ENCODE measurements at regions not wholly inside any gene's neighbourhood (a gene's known extent, or its start where the extent isn't known, plus 50 kb on each side); places are given as distances from the start of the nearest gene placed in this dataset.

DNA sequence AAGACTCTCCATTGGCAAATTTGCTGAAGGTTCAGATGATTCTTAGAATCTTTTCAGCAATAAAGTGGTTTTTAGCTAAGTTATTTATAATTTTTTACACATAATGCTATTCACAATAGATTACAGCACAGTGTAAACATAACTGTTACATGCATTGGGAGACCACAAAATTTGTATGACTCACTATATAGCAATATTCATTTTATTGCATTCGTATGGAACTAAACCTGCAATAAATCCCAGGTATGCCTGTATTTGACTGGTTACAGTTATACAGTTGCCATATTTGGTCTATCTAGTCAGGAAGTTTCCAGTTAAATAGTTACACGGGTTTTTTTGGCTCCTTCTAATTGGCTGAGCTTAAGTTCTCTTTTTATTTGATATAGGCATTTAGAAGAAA is 220.8 kb downstream of the MRPS30 start:
- Histone ChIP-seq H3K36me3 (ENCODE audit: insufficient read depth, low read length) (no peaks in the 10 kb centered on the region), H3K4me3 (ENCODE audit: low read length) (no peak overlapping the region), H3K4me1 (ENCODE audit: insufficient read depth, low read length) (no peaks in the 10 kb centered on the region), H2AFZ (ENCODE audit: low read depth, low read length) (no peak overlapping the region), H3K9me3 (ENCODE audit: low read length) (no peaks in the 10 kb centered on the region), H3K27me3 (ENCODE audit: insufficient read depth, low read length) (no peaks in the 10 kb centered on the region)

- no peak overlapping the region for H3K4me3 ChIP-seq (ENCODE audit: low read length)
- no peak overlapping the region for H2AFZ ChIP-seq (ENCODE audit: low read depth, low read length)
- no peaks in the 10 kb centered on the region for H3K9me3 ChIP-seq (ENCODE audit: low read length)
- no peaks in the 10 kb centered on the region for H3K36me3 ChIP-seq (ENCODE audit: insufficient read depth, low read length)
- H3K27me3 ChIP-seq (ENCODE audit: insufficient read depth, low read length), result no peaks in the 10 kb centered on the region
- no peaks in the 10 kb centered on the region for H3K4me1 ChIP-seq (ENCODE audit: insufficient read depth, low read length)
These were observed 227.2 kb downstream of the MRPS30 start for GRCh38 chr5:45035991-45036390.

DNA sequence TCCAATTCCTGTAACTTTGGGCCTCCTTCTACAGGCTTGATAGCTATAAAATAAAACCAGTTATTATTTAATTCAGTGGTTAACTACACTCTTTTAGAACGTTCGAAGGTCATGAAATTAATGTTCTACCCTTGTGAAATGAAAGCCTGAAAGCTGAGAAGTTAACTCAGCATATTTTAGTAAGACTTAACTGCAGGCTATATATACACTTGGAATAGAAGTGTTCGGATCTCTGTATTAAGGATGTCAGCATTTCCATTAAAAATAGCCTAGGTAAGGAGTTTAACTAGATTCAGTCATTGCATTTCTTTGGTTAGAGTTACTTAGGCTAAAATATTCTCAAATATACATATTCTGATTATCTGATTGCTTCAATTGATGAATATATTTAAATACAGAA is 229.2 kb downstream of the MRPS30 start:
- H2AFZ ChIP-seq (ENCODE audit: low read depth, low read length), result no peak overlapping the region
- H3K36me3 ChIP-seq (ENCODE audit: insufficient read depth, low read length), result no peaks in the 10 kb centered on the region
- no peaks in the 10 kb centered on the region for H3K9me3 ChIP-seq (ENCODE audit: low read length)
- H3K27me3 ChIP-seq (ENCODE audit: insufficient read depth, low read length), result no peaks in the 10 kb centered on the region
- H3K4me1 ChIP-seq (ENCODE audit: insufficient read depth, low read length), result no peaks in the 10 kb centered on the region
- H3K4me3 ChIP-seq (ENCODE audit: low read length), result no peak overlapping the region

DNA sequence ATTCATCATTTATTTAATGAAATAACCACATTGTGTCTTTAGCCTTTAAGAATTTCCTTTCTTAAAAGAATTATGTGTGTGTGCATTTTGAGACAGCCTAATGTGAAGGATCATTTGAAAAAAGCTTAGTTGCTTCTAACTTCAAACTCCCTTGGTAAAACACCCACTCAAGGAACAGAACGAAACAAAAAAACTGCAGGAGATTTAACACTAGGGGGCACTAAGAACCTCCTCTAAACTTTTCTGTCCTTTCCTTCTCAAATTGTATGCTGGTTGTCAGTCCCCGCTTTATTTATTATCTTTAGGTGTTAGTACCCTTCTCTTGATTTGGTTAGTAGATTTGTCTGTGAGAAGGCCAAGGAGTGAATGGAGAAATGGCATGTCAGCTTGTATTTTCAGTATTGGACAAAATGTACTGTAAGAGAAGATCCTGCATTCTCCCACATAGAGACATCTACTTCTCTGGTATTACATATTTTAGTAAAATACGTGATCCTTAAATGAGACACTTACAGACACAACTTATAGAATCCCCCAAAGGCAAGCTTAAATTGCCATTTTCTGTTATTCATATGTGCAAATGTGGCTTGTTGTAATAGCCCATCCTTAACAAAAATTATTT is 229.7 kb downstream of the MRPS30 start:
- no peaks in the 10 kb centered on the region for H3K27me3 ChIP-seq (ENCODE audit: insufficient read depth, low read length)
- H3K4me3 ChIP-seq (ENCODE audit: low read length), result no peak overlapping the region
- H3K9me3 ChIP-seq (ENCODE audit: low read length), result no peaks in the 10 kb centered on the region
- H2AFZ ChIP-seq (ENCODE audit: low read depth, low read length), result no peak overlapping the region
- no peaks in the 10 kb centered on the region for H3K36me3 ChIP-seq (ENCODE audit: insufficient read depth, low read length)
- no peaks in the 10 kb centered on the region for H3K4me1 ChIP-seq (ENCODE audit: insufficient read depth, low read length)

GRCh38 chr5:45042283-45042682 is 233.5 kb downstream of the MRPS30 start:
- Histone ChIP-seq H3K27me3 (ENCODE audit: insufficient read depth, low read length) (no peaks in the 10 kb centered on the region), H3K4me1 (ENCODE audit: insufficient read depth, low read length) (no peaks in the 10 kb centered on the region), H2AFZ (ENCODE audit: low read depth, low read length) (no peak overlapping the region), H3K36me3 (ENCODE audit: insufficient read depth, low read length) (no peaks in the 10 kb centered on the region), H3K9me3 (ENCODE audit: low read length) (no peaks in the 10 kb centered on the region), H3K4me3 (ENCODE audit: low read length) (no peak overlapping the region)

- Histone ChIP-seq H3K4me1 (ENCODE audit: insufficient read depth, low read length) (no peaks in the 10 kb centered on the region), H3K9me3 (ENCODE audit: low read length) (no peaks in the 10 kb centered on the region), H3K4me3 (ENCODE audit: low read length) (no peak overlapping the region), H3K36me3 (ENCODE audit: insufficient read depth, low read length) (no peaks in the 10 kb centered on the region), H2AFZ (ENCODE audit: low read depth, low read length) (no peak overlapping the region), H3K27me3 (ENCODE audit: insufficient read depth, low read length) (no peaks in the 10 kb centered on the region)
These were observed 248.8 kb downstream of the MRPS30 start for GRCh38 chr5:45057564-45057963.

DNA sequence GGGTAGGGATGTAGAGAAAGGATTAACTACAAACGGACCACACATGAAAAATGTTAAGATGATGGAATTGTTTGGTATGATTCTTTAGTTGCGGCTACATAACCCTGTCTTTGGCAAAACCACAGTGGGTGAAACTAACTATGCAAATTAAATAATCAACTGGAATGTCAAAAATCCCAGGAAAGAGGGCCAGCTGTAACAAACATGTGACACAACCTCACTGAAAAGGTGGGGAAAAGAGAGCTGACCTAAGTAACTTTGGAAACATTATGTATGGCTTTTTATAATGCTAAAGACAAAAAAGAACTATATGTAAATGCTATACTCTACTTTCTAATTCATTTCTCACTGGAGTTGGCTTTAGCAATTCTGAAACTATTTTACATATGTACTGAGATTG is 252.0 kb downstream of the MRPS30 start:
- H3K36me3 ChIP-seq (ENCODE audit: insufficient read depth, low read length), result no peaks in the 10 kb centered on the region
- H2AFZ ChIP-seq (ENCODE audit: low read depth, low read length), result no peak overlapping the region
- H3K4me1 ChIP-seq (ENCODE audit: insufficient read depth, low read length), result no peaks in the 10 kb centered on the region
- H3K9me3 ChIP-seq (ENCODE audit: low read length), result no peaks in the 10 kb centered on the region
- no peaks in the 10 kb centered on the region for H3K27me3 ChIP-seq (ENCODE audit: insufficient read depth, low read length)
- no peak overlapping the region for H3K4me3 ChIP-seq (ENCODE audit: low read length)

- no peak overlapping the region for H3K4me3 ChIP-seq (ENCODE audit: low read length)
- no peak overlapping the region for H2AFZ ChIP-seq (ENCODE audit: low read depth, low read length)
- H3K27me3 ChIP-seq (ENCODE audit: insufficient read depth, low read length), result no peaks in the 10 kb centered on the region
- no peaks in the 10 kb centered on the region for H3K36me3 ChIP-seq (ENCODE audit: insufficient read depth, low read length)
- H3K9me3 ChIP-seq (ENCODE audit: low read length), result no peaks in the 10 kb centered on the region
- H3K4me1 ChIP-seq (ENCODE audit: insufficient read depth, low read length), result no peaks in the 10 kb centered on the region
These were observed 253.3 kb downstream of the MRPS30 start for GRCh38 chr5:45062044-45062443.

GRCh38 chr5:45081082-45081481 is 272.3 kb downstream of the MRPS30 start:
- Histone ChIP-seq H3K4me3 (ENCODE audit: low read length) (no peak overlapping the region), H3K4me1 (ENCODE audit: insufficient read depth, low read length) (no peaks in the 10 kb centered on the region), H3K9me3 (ENCODE audit: low read length) (no peaks in the 10 kb centered on the region), H3K36me3 (ENCODE audit: insufficient read depth, low read length) (no peaks in the 10 kb centered on the region), H3K27me3 (ENCODE audit: insufficient read depth, low read length) (no peaks in the 10 kb centered on the region), H2AFZ (ENCODE audit: low read depth, low read length) (no peak overlapping the region)

- no peaks in the 10 kb centered on the region for H3K36me3 ChIP-seq (ENCODE audit: insufficient read depth, low read length)
- H3K4me3 ChIP-seq (ENCODE audit: low read length), result no peak overlapping the region
- no peaks in the 10 kb centered on the region for H3K27me3 ChIP-seq (ENCODE audit: insufficient read depth, low read length)
- H2AFZ ChIP-seq (ENCODE audit: low read depth, low read length), result no peak overlapping the region
- no peaks in the 10 kb centered on the region for H3K9me3 ChIP-seq (ENCODE audit: low read length)
- no peaks in the 10 kb centered on the region for H3K4me1 ChIP-seq (ENCODE audit: insufficient read depth, low read length)
These were observed 281.1 kb downstream of the MRPS30 start for GRCh38 chr5:45089870-45090269.

- H3K36me3 ChIP-seq (ENCODE audit: insufficient read depth, low read length), result no peaks in the 10 kb centered on the region
- no peaks in the 10 kb centered on the region for H3K27me3 ChIP-seq (ENCODE audit: insufficient read depth, low read length)
- no peak overlapping the region for H3K4me3 ChIP-seq (ENCODE audit: low read length)
- H3K9me3 ChIP-seq (ENCODE audit: low read length), result no peaks in the 10 kb centered on the region
- H2AFZ ChIP-seq (ENCODE audit: low read depth, low read length), result no peak overlapping the region
- no peaks in the 10 kb centered on the region for H3K4me1 ChIP-seq (ENCODE audit: insufficient read depth, low read length)
These were observed 284.6 kb downstream of the MRPS30 start for GRCh38 chr5:45093377-45093776.

DNA sequence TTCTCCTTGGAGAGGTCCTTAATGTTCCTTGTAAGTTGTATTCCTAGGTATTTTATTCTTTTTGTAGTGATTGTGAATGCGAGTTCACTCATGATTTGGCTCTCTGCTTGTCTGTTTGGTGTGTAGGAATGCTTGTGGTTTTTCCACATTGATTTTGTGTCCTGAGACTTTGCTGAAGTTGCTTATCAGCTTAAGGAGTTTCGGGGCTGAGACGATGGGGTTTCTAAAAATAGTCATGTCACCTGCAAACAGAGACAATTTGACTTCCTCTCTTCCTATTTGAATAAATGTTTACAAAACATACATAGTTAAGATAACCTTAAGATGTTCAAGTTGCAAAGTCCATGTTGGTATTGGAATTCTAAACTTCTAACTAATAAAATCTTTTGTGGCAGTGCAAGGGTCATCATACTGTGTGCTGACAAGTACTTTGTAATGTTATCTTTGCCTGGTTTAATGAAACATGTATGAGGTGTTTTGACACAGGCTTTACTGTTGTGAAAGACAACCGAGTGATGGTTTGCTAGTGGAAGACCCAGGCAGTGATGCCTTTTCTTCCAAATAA is 286.2 kb downstream of the MRPS30 start:
- no peak overlapping the region for H3K4me3 ChIP-seq (ENCODE audit: low read length)
- no peaks in the 10 kb centered on the region for H3K4me1 ChIP-seq (ENCODE audit: insufficient read depth, low read length)
- no peaks in the 10 kb centered on the region for H3K27me3 ChIP-seq (ENCODE audit: insufficient read depth, low read length)
- no peaks in the 10 kb centered on the region for H3K36me3 ChIP-seq (ENCODE audit: insufficient read depth, low read length)
- H3K9me3 ChIP-seq (ENCODE audit: low read length), result no peaks in the 10 kb centered on the region
- H2AFZ ChIP-seq (ENCODE audit: low read depth, low read length), result no peak overlapping the region

GRCh38 chr5:45098483-45098882 is 289.7 kb downstream of the MRPS30 start:
- Histone ChIP-seq H3K36me3 (ENCODE audit: insufficient read depth, low read length) (no peaks in the 10 kb centered on the region), H3K9me3 (ENCODE audit: low read length) (no peaks in the 10 kb centered on the region), H3K4me3 (ENCODE audit: low read length) (no peak overlapping the region), H2AFZ (ENCODE audit: low read depth, low read length) (no peak overlapping the region), H3K4me1 (ENCODE audit: insufficient read depth, low read length) (no peaks in the 10 kb centered on the region), H3K27me3 (ENCODE audit: insufficient read depth, low read length) (no peaks in the 10 kb centered on the region)

DNA sequence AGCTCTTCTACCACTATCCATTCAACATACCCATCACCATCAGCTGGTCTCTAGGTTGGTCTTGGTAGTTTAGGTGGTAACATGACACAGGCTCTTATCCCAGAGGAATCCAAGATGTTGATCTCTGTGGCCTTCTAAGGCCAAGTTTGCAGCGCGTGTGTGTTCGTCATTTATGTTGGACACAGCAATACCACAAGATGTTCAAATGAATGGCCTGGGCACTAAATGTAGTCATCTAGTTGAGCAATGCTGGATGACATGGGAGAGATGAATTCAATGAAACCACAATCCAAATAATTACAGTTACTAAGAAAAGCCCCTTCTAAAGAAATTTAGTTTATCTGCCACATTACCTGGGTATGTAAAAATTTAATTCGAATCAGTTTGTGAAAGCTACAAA is 292.4 kb downstream of the MRPS30 start:
- no peak overlapping the region for H2AFZ ChIP-seq (ENCODE audit: low read depth, low read length)
- H3K4me1 ChIP-seq (ENCODE audit: insufficient read depth, low read length), result no peaks in the 10 kb centered on the region
- no peaks in the 10 kb centered on the region for H3K27me3 ChIP-seq (ENCODE audit: insufficient read depth, low read length)
- H3K9me3 ChIP-seq (ENCODE audit: low read length), result no peaks in the 10 kb centered on the region
- no peak overlapping the region for H3K4me3 ChIP-seq (ENCODE audit: low read length)
- H3K36me3 ChIP-seq (ENCODE audit: insufficient read depth, low read length), result no peaks in the 10 kb centered on the region

Measured in neuron (in vitro differentiated cells).